ENCODE measurements at regions not wholly inside any gene's neighbourhood (a gene's known extent, or its start where the extent isn't known, plus 50 kb on each side); places are given as distances from the start of the nearest gene placed in this dataset.
"Not testable (repeated sequence)": the region's sequence is repeated elsewhere in the genome, so short reads cannot be mapped to it uniquely, and the experiment has no call there.

- DNase-seq (ENCODE audit: low spot score) = no peak
Observed at GRCh38 chr3:127417709-127418559, 130.1 kb upstream of the PRR20G start.

- no peak for DNase-seq (ENCODE audit: low spot score)
Observed at GRCh38 chr3:127413871-127414270, 126.0 kb upstream of the PRR20G start.

GRCh38 chr3:127413318-127413673 is 125.5 kb upstream of the PRR20G start:
- DNase-seq (ENCODE audit: low spot score) = no peak

GRCh38 chr3:127412578-127413317 is 124.9 kb upstream of the PRR20G start:
- no peak for DNase-seq (ENCODE audit: low spot score)

GRCh38 chr3:127411875-127412274 is 124.0 kb upstream of the PRR20G start:
- not testable (repeated sequence) for DNase-seq (ENCODE audit: low spot score)

- no peak for DNase-seq (ENCODE audit: low spot score)
Observed at GRCh38 chr3:127411083-127411727, 123.4 kb upstream of the PRR20G start.

- DNase-seq (ENCODE audit: low spot score) = no peak
Observed at GRCh38 chr3:127410678-127411077, 122.8 kb upstream of the PRR20G start.

GRCh38 chr3:127410137-127410488 is 122.3 kb upstream of the PRR20G start:
- DNase-seq (ENCODE audit: low spot score) = no peak

GRCh38 chr3:127409421-127410136 is 121.7 kb upstream of the PRR20G start:
- no peak for DNase-seq (ENCODE audit: low spot score)

- DNase-seq (ENCODE audit: low spot score) = no peak
Observed at GRCh38 chr3:127408684-127409420, 121.0 kb upstream of the PRR20G start.

GRCh38 chr3:127408022-127408683 is 120.3 kb upstream of the PRR20G start:
- no peak for DNase-seq (ENCODE audit: low spot score)

- no peak for DNase-seq (ENCODE audit: low spot score)
Observed at GRCh38 chr3:127407026-127407939, 119.4 kb upstream of the PRR20G start.

- DNase-seq (ENCODE audit: low spot score) = no peak
Observed at GRCh38 chr3:127406309-127407025, 118.6 kb upstream of the PRR20G start.

- no peak for DNase-seq (ENCODE audit: low spot score)
Observed at GRCh38 chr3:127405791-127406190, 117.9 kb upstream of the PRR20G start.

GRCh38 chr3:127405010-127405598 is 117.3 kb upstream of the PRR20G start:
- no peak for DNase-seq (ENCODE audit: low spot score)

GRCh38 chr3:127404221-127405009 is 116.6 kb upstream of the PRR20G start:
- DNase-seq (ENCODE audit: low spot score) = no peak

- no peak for DNase-seq (ENCODE audit: low spot score)
Observed at GRCh38 chr3:127403795-127404194, 115.9 kb upstream of the PRR20G start.

- DNase-seq (ENCODE audit: low spot score) = no peak
Observed at GRCh38 chr3:127399154-127399553, 111.3 kb upstream of the PRR20G start.

Data from CD4-positive, alpha-beta T cell treated with Interleukin-15 for 4 hours (primary cell).